ENCODE measurements at regions not wholly inside any gene's neighbourhood (a gene's known extent, or its start where the extent isn't known, plus 50 kb on each side); places are given as distances from the start of the nearest gene placed in this dataset.

- TF ChIP-seq EP300 (IDR thresholded peaks at IDR 0.05) = peak; percentile 10
- no peak for TF ChIP-seq CTCF (IDR thresholded peaks at IDR 0.05)
- no peak for TF ChIP-seq POLR2A (IDR thresholded peaks at IDR 0.05; ENCODE audit: low read depth)
Measured at GRCh38 chr10:124153023-124153826, 59.8 kb upstream of the CHST15 start.

Data from esophagus muscularis mucosa (tissue), 4 donors.